K562 (cell line): ENCODE measurements at regions not wholly inside any gene's neighbourhood (a gene's known extent, or its start where the extent isn't known, plus 50 kb on each side); places are given as distances from the start of the nearest gene placed in this dataset.

Experiments used
- ATAC-seq: fragments of 200-7000 bp; cut with Tn5 transposase; 3 replicates; pipeline ENCODE4 v1.9.1; 2020; ENCODE audit warnings: moderate library complexity
- BruUV-seq: library from RNA; stranded (reverse); fragments of 400-500 nt; replicated peaks from 2 replicates; lab custom pipeline; 2021; lab: Mats Ljungman, UMichigan
- CTCF ChIA-PET: fragments of 300-600 bp; formaldehyde crosslinking; extraction: SDS; loops from one replicate; lab custom pipeline; 2021; ENCODE audit warnings: low intra/inter-chr PET ratio; lab: Yijun Ruan, JAX
- POLR2A ChIA-PET: fragments of 300-600, 350-650 bp; sonication (Branson Sonifier 250); formaldehyde crosslinking; extraction: SDS; loops from one replicate; lab custom pipeline; 2021; ENCODE audit warnings: antibody characterized with exemption, inconsistent platforms; lab: Yijun Ruan, JAX
- DNase-seq, 4 experiments: peaks; one replicate each; pipeline versions ENCODE4 v3.0.0 to v3.0.0-alpha.2; 2011 to 2018; ENCODE audit warnings: low spot score in 3 of 4, mixed read lengths in 3 of 4; ENCODE audit errors: extremely low read depth in 1 of 4
- FAIRE-seq: peaks from 2 replicates; lab custom pipeline; 2011; peaks lifted over from hg19 to GRCh38; lab: Jason Lieb, UNC
- H2AFZ ChIP-seq: 2 replicates; pipeline ENCODE4 v1.6.0; 2011; ENCODE audit warnings: low read depth, low read length, control low read depth, inconsistent platforms
- H3K27ac ChIP-seq: fragments of 200-600 bp; 3 replicates; pipeline ENCODE4 v1.8.0; 2011; ENCODE audit warnings: low read depth, mild to moderate bottlenecking, control low read depth, inconsistent platforms, low read length, moderate library complexity, mixed read lengths; ENCODE audit errors: extremely low read depth
- H3K27me3 ChIP-seq, 2 experiments: fragments of 300-600 bp in 1 of 2; 2 replicates in 1 of 2; 3 replicates in 1 of 2; pipeline versions ENCODE4 v1.6.0 to v1.8.0; 2011; ENCODE audit warnings: inconsistent platforms in 2 of 2, low read length in 2 of 2, mild to moderate bottlenecking in 1 of 2, mixed read lengths in 1 of 2, moderate library complexity in 1 of 2; ENCODE audit not compliant: control insufficient read depth in 2 of 2, insufficient read depth in 2 of 2
- H3K36me3 ChIP-seq: fragments of 300-600 bp; 3 replicates; pipeline ENCODE4 v1.8.0; 2011; ENCODE audit warnings: mild to moderate bottlenecking, low read length, inconsistent platforms; ENCODE audit not compliant: control insufficient read depth, insufficient read depth
- H3K4me1 ChIP-seq, 2 experiments: fragments of 200-600 bp in 1 of 2; replicated peaks in 1 of 2; 2 replicates in 1 of 2; 3 replicates in 1 of 2; pipeline versions ENCODE4 v1.5.1 to v1.8.0; 2011; ENCODE audit warnings: inconsistent platforms in 2 of 2, low read length in 2 of 2, mild to moderate bottlenecking in 1 of 2, mixed read lengths in 1 of 2, moderate library complexity in 1 of 2; ENCODE audit not compliant: control insufficient read depth in 2 of 2, insufficient read depth in 2 of 2
- H3K4me2 ChIP-seq: 2 replicates; pipeline ENCODE4 v1.6.1; 2011; ENCODE audit warnings: low read length, control low read depth, inconsistent platforms, mixed read lengths; ENCODE audit not compliant: insufficient read depth
- H3K4me3 ChIP-seq: fragments of 200-600 bp; sonication (generic), shearing (Covaris generic); 2 replicates; pipeline ENCODE4 v1.5.1; 2016; ENCODE audit warnings: control low read depth, inconsistent platforms
- H3K79me2 ChIP-seq: fragments of 200-600 bp; 3 replicates; pipeline ENCODE4 v1.8.0; 2011; ENCODE audit warnings: low read length, inconsistent platforms; ENCODE audit not compliant: control insufficient read depth, insufficient read depth
- H3K9ac ChIP-seq, 2 experiments: 2 replicates each; pipeline versions ENCODE4 v1.6.0 to v1.6.1; 2011; ENCODE audit warnings: low read depth in 2 of 2, low read length in 2 of 2, control low read depth in 1 of 2, inconsistent platforms in 1 of 2, mild to moderate bottlenecking in 1 of 2, mixed read lengths in 1 of 2; ENCODE audit not compliant: insufficient read depth in 1 of 2
- H3K9me1 ChIP-seq: one replicate; pipeline ENCODE4 v1.6.0; 2011; ENCODE audit warnings: inconsistent platforms, mild to moderate bottlenecking, low read length, moderate library complexity; ENCODE audit not compliant: control insufficient read depth, insufficient read depth
- H3K9me3 ChIP-seq: replicated peaks from 2 replicates; pipeline ENCODE4 v1.5.1; 2011; ENCODE audit warnings: low read depth, low read length, inconsistent platforms; ENCODE audit not compliant: control insufficient read depth, insufficient read depth
- H4K20me1 ChIP-seq: replicated peaks from 2 replicates; pipeline ENCODE4 v1.6.1; 2011; ENCODE audit warnings: low read length, inconsistent platforms, mixed read lengths; ENCODE audit not compliant: control insufficient read depth, insufficient read depth
- CEBPB ChIP-seq: fragments of 450-650 bp; IDR thresholded peaks from 2 replicates; pipeline ENCODE4 v1.6.1; 2016; ENCODE audit warnings: missing genetic modification characterization, missing compliant biosample characterization
- ELK1 ChIP-seq: sonication (generic); formaldehyde crosslinking; IDR thresholded peaks from 2 replicates; pipeline ENCODE4 v1.8.1; 2022; ENCODE audit warnings: missing genetic modification reagents
- FOXP1 ChIP-seq: sonication (generic); formaldehyde crosslinking; IDR thresholded peaks from 2 replicates; pipeline ENCODE4 v1.8.0; 2022; ENCODE audit warnings: mild to moderate bottlenecking, missing genetic modification reagents
- HDAC3 ChIP-seq: fragments of 450-650 bp; IDR thresholded peaks from 2 replicates; pipeline ENCODE4 v1.6.1; 2018; ENCODE audit warnings: borderline replicate concordance, mild to moderate bottlenecking, moderate library complexity; ENCODE audit not compliant: partially characterized antibody
- MAFG ChIP-seq: fragments of 450-650 bp; conservative IDR thresholded peaks from 2 replicates; pipeline ENCODE4 v1.6.1; 2016; ENCODE audit warnings: missing genetic modification characterization, missing compliant biosample characterization
- RAD51 ChIP-seq: fragments of 450-650 bp; IDR thresholded peaks from 2 replicates; pipeline ENCODE4 v1.7.1; 2016; ENCODE audit warnings: low read depth, mild to moderate bottlenecking, borderline replicate concordance
- SPI1 ChIP-seq: IDR thresholded peaks from 2 replicates; pipeline ENCODE4 v1.6.1; 2011; ENCODE audit warnings: low read depth, low read length, control low read depth, borderline replicate concordance
- WGBS: fragments of 100-300 bp; shearing (Covaris generic); methylation state at CpG from one replicate; pipeline ENCODE4 v1.1.6; 2016; ENCODE audit warnings: low coverage, mixed read lengths; ENCODE audit not compliant: insufficient coverage; ENCODE audit errors: missing lambda C conversion rate; 5-methylcytosine and 5-hydroxymethylcytosine counted together
- in situ Hi-C: fragments of 300-500 bp; cut with MboI; formaldehyde crosslinking; loops from 4 replicates; pipeline ENCODE4 v1.15.0; 2018; ENCODE audit warnings: inconsistent platforms, mixed read lengths
- intact Hi-C: fragments of 100-400 bp; cut with micrococcal nuclease; formaldehyde crosslinking; loops from 2 replicates; pipeline ENCODE4 v1.14.2; 2022

DNA sequence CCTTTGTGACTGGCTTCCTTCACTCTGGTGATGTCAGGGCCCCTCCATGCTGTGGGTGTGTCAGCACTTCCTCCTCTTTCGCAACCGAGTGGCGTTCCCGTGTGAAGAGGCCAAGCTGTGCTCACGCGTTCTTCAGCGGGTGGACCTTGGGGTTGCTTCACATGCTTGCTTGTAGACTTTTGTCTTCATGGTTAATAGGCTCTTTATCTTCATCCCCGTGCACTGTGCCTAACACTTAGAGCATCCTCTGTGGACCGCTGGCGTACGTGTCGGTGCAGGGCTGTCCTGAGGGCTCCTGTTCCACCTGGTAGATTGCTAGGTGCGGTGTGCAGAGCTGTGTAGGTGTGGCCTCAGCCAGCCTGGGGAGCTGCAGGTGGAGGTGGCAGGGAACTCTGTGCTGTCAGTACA, 182.3 kb downstream of the OR4M2 start:
- Histone ChIP-seq H3K9me1 (no peaks in the 10 kb centered on the region), H3K4me2 (no peak overlapping the region), H2AFZ (no peak overlapping the region), H3K4me1 (peaks cover 0 to 3% of the 10 kb centered on the region in 2 experiments; a peak in 1 of 5 replicates), H3K79me2 (no peaks in the 10 kb centered on the region), H3K4me3 (no peak overlapping the region), H3K27me3 (peaks cover 9 to 21% of the 10 kb centered on the region in 2 experiments; a peak in 4 of 5 replicates), H4K20me1 (0 out of 2 replicates have a peak, but pooled peaks cover 2% of the 10 kb centered on the region), H3K27ac (no peak overlapping the region), H3K9ac (no peak overlapping the region), H3K36me3 (no peaks in the 10 kb centered on the region), H3K9me3 (no peaks in the 10 kb centered on the region)
- in situ Hi-C loops: no loop called here
- POLR2A ChIA-PET: interaction anchor here (0.6 kb wide), 1 partner anchor 17 kb away, joined by 3 read pairs; no protein-coding TSS in a partner anchor
- 3% methylated on average over 13 of the region's 13 CpGs for whole genome bisulfite sequencing
- no peak for DNase-seq
- intact Hi-C loops: no loop called here
- BruUV-seq: no TSS peak
- ATAC-seq: peak; percentile 53
- TF ChIP-seq FOXP1 (CRISPR knock-in tag) (no peak), ELK1 (CRISPR knock-in tag) (no peak), SPI1 (0 out of 2 replicates have a peak, but pooled peaks have one; percentile 40), HDAC3 (no peak), MAFG (tag) (no peak), RAD51 (no peak), CEBPB (tag) (peak; percentile 61)
- CTCF ChIA-PET: no interaction called here
- no peak for FAIRE-seq
